SK-N-MC (cell line): ENCODE measurements at regions not wholly inside any gene's neighbourhood (a gene's known extent, or its start where the extent isn't known, plus 50 kb on each side); places are given as distances from the start of the nearest gene placed in this dataset.

Source experiments
- EZH2 ChIP-seq: fragments of 200-600 bp; sonication (generic); IDR thresholded peaks from one replicate; pipeline ENCODE4 v1.6.1; 2017; ENCODE audit warnings: antibody characterized with exemption
- POLR2AphosphoS5 ChIP-seq: IDR thresholded peaks from 2 replicates; pipeline ENCODE4 v1.6.1; 2012; ENCODE audit warnings: mild to moderate bottlenecking, low read depth, low read length, borderline replicate concordance

DNA sequence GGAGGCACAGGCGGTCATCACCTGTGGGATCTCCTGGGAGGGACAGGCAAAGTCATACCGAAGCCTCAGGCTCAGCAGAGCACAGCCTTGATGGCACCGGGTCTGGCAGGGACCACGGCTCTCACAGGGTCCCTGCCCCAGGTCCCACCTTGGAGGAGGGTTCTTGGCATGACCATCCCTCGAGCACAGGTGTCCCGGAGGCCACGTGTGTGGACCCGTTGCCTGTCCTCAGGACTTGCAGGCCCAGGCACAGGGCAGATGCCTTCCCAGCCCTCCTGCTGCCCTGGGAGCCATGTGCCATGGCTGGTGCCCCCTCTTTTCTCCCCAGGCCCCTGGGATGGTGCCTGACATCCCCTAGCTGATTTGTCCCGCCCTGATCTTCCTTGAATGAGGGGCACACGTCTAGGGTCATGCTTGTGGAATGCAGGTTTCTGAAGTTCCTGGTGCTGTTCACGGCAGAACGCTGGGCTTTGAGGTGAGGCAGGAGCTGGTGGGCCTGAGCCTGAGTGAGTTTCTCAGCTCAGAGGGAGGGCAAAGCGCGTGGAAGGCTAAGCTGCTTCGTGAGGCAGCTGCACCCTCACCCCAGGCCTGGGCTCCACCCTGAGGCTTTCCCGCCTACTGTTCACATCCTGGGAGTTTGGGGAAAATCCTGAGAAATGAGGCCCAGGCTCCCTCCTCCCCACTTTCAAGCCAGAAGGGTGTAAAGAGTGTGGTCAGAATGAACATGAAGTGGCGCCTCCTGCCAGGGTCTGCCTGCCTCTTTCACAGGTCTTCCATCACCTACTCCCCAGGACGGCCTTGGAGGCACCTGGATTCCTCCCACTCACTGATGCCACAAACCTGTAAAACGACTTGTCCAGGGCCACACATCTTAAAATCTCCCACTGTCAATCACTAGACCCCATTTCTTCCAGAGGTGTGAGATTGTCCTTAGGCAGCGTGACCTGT is 325.8 kb upstream of the B3GAT1 start:
- no peak for TF ChIP-seq EZH2
- no peak for TF ChIP-seq POLR2AphosphoS5
